ENCODE measurements at regions not wholly inside any gene's neighbourhood (a gene's known extent, or its start where the extent isn't known, plus 50 kb on each side); places are given as distances from the start of the nearest gene placed in this dataset.

DNA sequence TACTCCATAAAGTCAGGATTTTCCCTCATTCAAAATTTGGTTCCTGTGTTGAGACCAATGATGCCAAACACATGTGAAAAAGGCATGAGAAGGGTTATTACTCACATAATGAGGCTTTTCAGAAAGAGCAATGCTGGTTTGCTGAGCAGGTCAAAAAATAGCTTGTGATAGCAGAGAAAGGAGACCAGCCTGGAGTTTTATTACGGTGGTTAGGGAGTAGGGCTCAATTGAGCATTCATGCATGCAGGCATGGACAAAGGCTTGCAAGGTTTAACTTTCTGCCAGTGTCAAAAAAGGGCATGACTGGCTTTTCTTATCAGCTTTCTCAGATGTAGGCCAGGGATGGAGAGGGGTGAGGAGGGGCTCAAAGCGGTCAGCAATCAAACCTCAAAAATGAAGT is 628.3 kb downstream of the DNAH5 start:
- Histone ChIP-seq H3K36me3 (ENCODE audit: insufficient read depth, low read length) (no peaks in the 10 kb centered on the region), H3K9ac (ENCODE audit: low read depth, low read length) (no peak overlapping the region), H4K20me1 (ENCODE audit: insufficient read depth, low read length) (no peaks in the 10 kb centered on the region), H3K79me2 (ENCODE audit: insufficient read depth, low read length) (no peaks in the 10 kb centered on the region), H2AFZ (ENCODE audit: low read depth, low read length) (no peak overlapping the region), H3K27ac (ENCODE audit: low read length) (no peak overlapping the region), H3K4me1 (ENCODE audit: insufficient read depth, low read length) (no peaks in the 10 kb centered on the region), H3K9me3 (ENCODE audit: insufficient read depth, low read length, severe bottlenecking) (no peaks in the 10 kb centered on the region), H3K4me2 (ENCODE audit: insufficient read depth, low read length) (no peak overlapping the region), H3K27me3 (ENCODE audit: insufficient read depth, low read length, poor library complexity) (no peaks in the 10 kb centered on the region), H3K4me3 (ENCODE audit: low read depth in 1 of 2, low read length in 2 of 2) (no peak overlapping the region)
- no peak for TF ChIP-seq EZH2 (IDR thresholded peaks at IDR 0.05; ENCODE audit: borderline replicate concordance, low read depth, low read length, severe bottlenecking)
- TF ChIP-seq, protein P1, sequence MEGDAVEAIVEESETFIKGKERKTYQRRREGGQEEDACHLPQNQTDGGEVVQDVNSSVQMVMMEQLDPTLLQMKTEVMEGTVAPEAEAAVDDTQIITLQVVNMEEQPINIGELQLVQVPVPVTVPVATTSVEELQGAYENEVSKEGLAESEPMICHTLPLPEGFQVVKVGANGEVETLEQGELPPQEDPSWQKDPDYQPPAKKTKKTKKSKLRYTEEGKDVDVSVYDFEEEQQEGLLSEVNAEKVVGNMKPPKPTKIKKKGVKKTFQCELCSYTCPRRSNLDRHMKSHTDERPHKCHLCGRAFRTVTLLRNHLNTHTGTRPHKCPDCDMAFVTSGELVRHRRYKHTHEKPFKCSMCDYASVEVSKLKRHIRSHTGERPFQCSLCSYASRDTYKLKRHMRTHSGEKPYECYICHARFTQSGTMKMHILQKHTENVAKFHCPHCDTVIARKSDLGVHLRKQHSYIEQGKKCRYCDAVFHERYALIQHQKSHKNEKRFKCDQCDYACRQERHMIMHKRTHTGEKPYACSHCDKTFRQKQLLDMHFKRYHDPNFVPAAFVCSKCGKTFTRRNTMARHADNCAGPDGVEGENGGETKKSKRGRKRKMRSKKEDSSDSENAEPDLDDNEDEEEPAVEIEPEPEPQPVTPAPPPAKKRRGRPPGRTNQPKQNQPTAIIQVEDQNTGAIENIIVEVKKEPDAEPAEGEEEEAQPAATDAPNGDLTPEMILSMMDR (IDR thresholded peaks at IDR 0.05; ENCODE audit: borderline replicate concordance, extremely low read depth, low read length, poor library complexity, severe bottlenecking), result no peak
- DNase-seq (no peak), ATAC-seq (ENCODE audit: insufficient read depth, low read depth) (no peak)

DNA sequence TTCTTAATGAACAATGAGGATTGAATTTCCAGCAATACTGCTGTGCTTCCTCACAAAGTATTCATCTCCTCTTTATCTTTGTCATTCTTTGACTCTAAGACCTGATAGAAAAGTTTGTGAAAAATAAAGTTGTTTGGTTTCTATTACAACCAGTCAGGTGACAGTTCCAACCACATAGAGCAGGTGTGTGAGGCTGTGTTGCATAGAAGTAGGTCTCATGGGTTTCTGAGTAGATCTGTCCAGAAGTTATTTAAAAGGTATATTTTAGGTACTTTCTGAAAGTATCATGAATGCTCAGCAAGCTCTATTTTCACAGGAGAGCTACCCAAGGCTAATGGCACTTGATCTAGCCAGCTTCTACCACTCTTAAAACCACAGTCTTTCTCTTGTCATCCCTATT is 637.0 kb downstream of the DNAH5 start:
- no peak for ATAC-seq (ENCODE audit: insufficient read depth, low read depth)
- Histone ChIP-seq H3K4me3 (ENCODE audit: low read depth in 1 of 2, low read length in 2 of 2) (no peak overlapping the region), H3K9ac (ENCODE audit: low read depth, low read length) (no peak overlapping the region), H3K4me1 (ENCODE audit: insufficient read depth, low read length) (no peaks in the 10 kb centered on the region), H4K20me1 (ENCODE audit: insufficient read depth, low read length) (no peaks in the 10 kb centered on the region), H3K9me3 (ENCODE audit: insufficient read depth, low read length, severe bottlenecking) (no peaks in the 10 kb centered on the region), H3K36me3 (ENCODE audit: insufficient read depth, low read length) (no peaks in the 10 kb centered on the region), H3K27ac (ENCODE audit: low read length) (no peak overlapping the region), H2AFZ (ENCODE audit: low read depth, low read length) (no peak overlapping the region), H3K27me3 (ENCODE audit: insufficient read depth, low read length, poor library complexity) (no peaks in the 10 kb centered on the region), H3K79me2 (ENCODE audit: insufficient read depth, low read length) (no peaks in the 10 kb centered on the region), H3K4me2 (ENCODE audit: insufficient read depth, low read length) (no peak overlapping the region)
- TF ChIP-seq EZH2 (IDR thresholded peaks at IDR 0.05; ENCODE audit: borderline replicate concordance, low read depth, low read length, severe bottlenecking), result no peak
- TF ChIP-seq, protein P1 (IDR thresholded peaks at IDR 0.05; ENCODE audit: borderline replicate concordance, extremely low read depth, low read length, poor library complexity, severe bottlenecking), result no peak
- no peak for DNase-seq

DNA sequence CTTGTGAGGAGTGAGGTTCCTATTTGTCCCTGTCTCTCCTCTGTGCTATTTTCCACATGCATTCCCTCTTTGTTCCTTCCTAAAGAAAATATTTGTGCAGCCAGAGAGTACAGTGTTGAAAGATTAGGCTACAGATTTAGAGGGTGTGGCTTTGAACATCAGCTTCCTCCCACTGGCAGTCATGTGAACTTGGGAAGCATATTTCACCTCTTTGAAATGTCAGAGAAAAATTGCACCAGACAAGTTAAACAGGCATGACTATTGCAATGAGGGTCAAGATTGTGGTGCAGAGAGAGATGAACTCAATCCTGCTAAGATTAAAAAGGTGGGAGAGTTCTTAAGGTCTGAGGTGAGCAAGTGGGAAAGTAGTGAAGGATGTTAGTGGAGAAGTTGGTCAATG is 641.0 kb downstream of the DNAH5 start:
- Histone ChIP-seq H3K4me2 (ENCODE audit: insufficient read depth, low read length) (no peak overlapping the region), H3K79me2 (ENCODE audit: insufficient read depth, low read length) (no peaks in the 10 kb centered on the region), H3K27me3 (ENCODE audit: insufficient read depth, low read length, poor library complexity) (no peaks in the 10 kb centered on the region), H3K36me3 (ENCODE audit: insufficient read depth, low read length) (no peaks in the 10 kb centered on the region), H4K20me1 (ENCODE audit: insufficient read depth, low read length) (no peaks in the 10 kb centered on the region), H3K27ac (ENCODE audit: low read length) (no peak overlapping the region), H3K9me3 (ENCODE audit: insufficient read depth, low read length, severe bottlenecking) (no peaks in the 10 kb centered on the region), H3K4me3 (ENCODE audit: low read depth in 1 of 2, low read length in 2 of 2) (no peak overlapping the region), H3K4me1 (ENCODE audit: insufficient read depth, low read length) (no peaks in the 10 kb centered on the region), H2AFZ (ENCODE audit: low read depth, low read length) (no peak overlapping the region), H3K9ac (ENCODE audit: low read depth, low read length) (no peak overlapping the region)
- TF ChIP-seq, protein P1 (IDR thresholded peaks at IDR 0.05; ENCODE audit: borderline replicate concordance, extremely low read depth, low read length, poor library complexity, severe bottlenecking), result no peak
- TF ChIP-seq EZH2 (IDR thresholded peaks at IDR 0.05; ENCODE audit: borderline replicate concordance, low read depth, low read length, severe bottlenecking), result no peak
- ATAC-seq (ENCODE audit: insufficient read depth, low read depth) (no peak), DNase-seq (no peak)

DNA sequence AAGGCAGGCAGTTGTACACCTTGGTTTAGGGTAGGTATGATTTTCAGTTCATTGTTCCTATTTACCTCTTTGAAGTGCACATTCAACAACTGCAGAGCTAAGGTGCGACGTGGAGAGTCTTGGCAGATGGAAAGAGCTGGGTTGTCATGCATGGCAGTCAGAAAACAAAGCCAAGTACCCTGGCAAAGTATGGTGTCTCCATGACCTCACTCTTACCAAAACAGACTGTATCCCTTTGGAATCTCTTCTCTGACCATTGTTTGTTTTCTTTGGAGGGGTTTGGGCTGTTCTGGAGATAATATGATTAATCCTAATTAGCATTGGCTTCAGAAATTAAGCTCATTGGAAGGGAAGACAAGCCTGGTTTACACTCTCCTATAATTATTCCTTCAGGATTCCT is 665.7 kb downstream of the DNAH5 start:
- H3K36me3 ChIP-seq (ENCODE audit: insufficient read depth, low read length), result no peaks in the 10 kb centered on the region
- H3K79me2 ChIP-seq (ENCODE audit: insufficient read depth, low read length), result no peaks in the 10 kb centered on the region
- no peak for DNase-seq
- no peak overlapping the region for H2AFZ ChIP-seq (ENCODE audit: low read depth, low read length)
- ATAC-seq (ENCODE audit: insufficient read depth, low read depth), result no peak
- H3K27me3 ChIP-seq (ENCODE audit: insufficient read depth, low read length, poor library complexity), result no peaks in the 10 kb centered on the region
- no peak overlapping the region for H3K27ac ChIP-seq (ENCODE audit: low read length)
- H3K4me1 ChIP-seq (ENCODE audit: insufficient read depth, low read length), result no peaks in the 10 kb centered on the region
- H3K9ac ChIP-seq (ENCODE audit: low read depth, low read length), result no peak overlapping the region
- no peaks in the 10 kb centered on the region for H3K9me3 ChIP-seq (ENCODE audit: insufficient read depth, low read length, severe bottlenecking)
- H3K4me3 ChIP-seq (ENCODE audit: low read depth in 1 of 2, low read length in 2 of 2), result no peak overlapping the region
- H4K20me1 ChIP-seq (ENCODE audit: insufficient read depth, low read length), result no peaks in the 10 kb centered on the region
- H3K4me2 ChIP-seq (ENCODE audit: insufficient read depth, low read length), result no peak overlapping the region
- TF ChIP-seq, protein P1 (IDR thresholded peaks at IDR 0.05; ENCODE audit: borderline replicate concordance, extremely low read depth, low read length, poor library complexity, severe bottlenecking), result no peak
- TF ChIP-seq EZH2 (IDR thresholded peaks at IDR 0.05; ENCODE audit: borderline replicate concordance, low read depth, low read length, severe bottlenecking), result no peak
